GM19397 (cell line): ENCODE measurements at regions not wholly inside any gene's neighbourhood (a gene's known extent, or its start where the extent isn't known, plus 50 kb on each side); places are given as distances from the start of the nearest gene placed in this dataset.
"Not testable (repeated sequence)": the region's sequence is repeated elsewhere in the genome, so short reads cannot be mapped to it uniquely, and the experiment has no call there.

Experiments
- ATAC-seq: cut with Tn5 transposase; IDR thresholded peaks from one replicate; pipeline ENCODE4 v1.9.1; 2021; ENCODE audit warnings: mild to moderate bottlenecking, moderate library complexity; ENCODE audit not compliant: unreplicated experiment

GRCh38 chr5:82583331-82583730, 305.2 kb upstream of the RPS23 start:
- ATAC-seq = not testable (repeated sequence)

- ATAC-seq = no peak
Measured at GRCh38 chr5:82564963-82565362, 286.8 kb upstream of the RPS23 start.

GRCh38 chr5:82563745-82564144, 285.6 kb upstream of the RPS23 start:
- ATAC-seq = no peak

GRCh38 chr5:82562696-82563240, 284.6 kb upstream of the RPS23 start:
- no peak for ATAC-seq

GRCh38 chr5:82561797-82562196, 283.6 kb upstream of the RPS23 start:
- no peak for ATAC-seq

GRCh38 chr5:82560969-82561368, 282.8 kb upstream of the RPS23 start:
- ATAC-seq = no peak

GRCh38 chr5:82560561-82560960, 282.4 kb upstream of the RPS23 start:
- no peak for ATAC-seq

GRCh38 chr5:82551840-82552385, 273.8 kb upstream of the RPS23 start:
- ATAC-seq = no peak

- no peak for ATAC-seq
Measured at GRCh38 chr5:82551192-82551591, 273.0 kb upstream of the RPS23 start.

- no peak for ATAC-seq
Measured at GRCh38 chr5:82549263-82549662, 271.1 kb upstream of the RPS23 start.

GRCh38 chr5:82544004-82544403, 265.9 kb upstream of the RPS23 start:
- ATAC-seq = no peak

- no peak for ATAC-seq
Measured at GRCh38 chr5:82540301-82540700, 262.1 kb upstream of the RPS23 start.

GRCh38 chr5:82538339-82539034, 260.3 kb upstream of the RPS23 start:
- ATAC-seq = no peak

GRCh38 chr5:82537687-82538306, 259.6 kb upstream of the RPS23 start:
- ATAC-seq = no peak

- no peak for ATAC-seq
Measured at GRCh38 chr5:82534986-82535385, 256.8 kb upstream of the RPS23 start.

- ATAC-seq = not testable (repeated sequence)
Measured at GRCh38 chr5:82532075-82532474, 253.9 kb upstream of the RPS23 start.

GRCh38 chr5:82526540-82526939, 248.4 kb upstream of the RPS23 start:
- ATAC-seq = no peak

- no peak for ATAC-seq
Measured at GRCh38 chr5:82525626-82526025, 247.5 kb upstream of the RPS23 start.

GRCh38 chr5:82523633-82524032, 245.5 kb upstream of the RPS23 start:
- no peak for ATAC-seq

GRCh38 chr5:82522897-82523296, 244.7 kb upstream of the RPS23 start:
- no peak for ATAC-seq

GRCh38 chr5:82521431-82522051, 243.4 kb upstream of the RPS23 start:
- ATAC-seq = no peak

GRCh38 chr5:82519558-82519957, 241.4 kb upstream of the RPS23 start:
- ATAC-seq = no peak
